ENCODE measurements at regions not wholly inside any gene's neighbourhood (a gene's known extent, or its start where the extent isn't known, plus 50 kb on each side); places are given as distances from the start of the nearest gene placed in this dataset.

- no peak overlapping the region for H3K27ac ChIP-seq (replicated peaks in 1 of 4)
- no peak overlapping the region for H3K4me3 ChIP-seq
- H3K36me3 ChIP-seq, result no peaks in the 10 kb centered on the region
- 80% methylated on average over 16 of the region's 39 CpGs for WGBS
- intact Hi-C loops (cut with DNase I), result no loop called here
- H3K27me3 ChIP-seq, result no peaks in the 10 kb centered on the region
- H3K4me1 ChIP-seq, result no peaks in the 10 kb centered on the region
- TF ChIP-seq POLR2AphosphoS5 (IDR thresholded peaks at IDR 0.05), result no peak
- TF ChIP-seq CTCF (IDR thresholded peaks at IDR 0.05), result no peak
- no peak for TF ChIP-seq EP300 (IDR thresholded peaks at IDR 0.05)
- TF ChIP-seq POLR2A (IDR thresholded peaks at IDR 0.05; ENCODE audit: low read depth), result no peak
- peaks cover 0 to 6% (median 0%) of the 10 kb centered on the region in 4 donors for H3K9me3 ChIP-seq
- peak; percentile 89 for DNase-seq (ENCODE audit: extremely low spot score)
These were observed 484.0 kb downstream of the SPATA31A7 start for GRCh38 chr9:61673664-61674381.

- H3K27ac ChIP-seq (replicated peaks in 1 of 4), result no peak overlapping the region
- H3K27me3 ChIP-seq, result no peaks in the 10 kb centered on the region
- intact Hi-C loops (cut with DNase I), result no loop called here
- H3K9me3 ChIP-seq, result peaks cover 0 to 6% (median 0%) of the 10 kb centered on the region in 4 donors
- TF ChIP-seq CTCF (IDR thresholded peaks at IDR 0.05) (no peak), POLR2AphosphoS5 (IDR thresholded peaks at IDR 0.05) (no peak), POLR2A (IDR thresholded peaks at IDR 0.05; ENCODE audit: low read depth) (no peak), EP300 (IDR thresholded peaks at IDR 0.05) (no peak)
- H3K4me3 ChIP-seq, result no peak overlapping the region
- 82% methylated on average over 17 of the region's 18 CpGs for WGBS
- no peaks in the 10 kb centered on the region for H3K4me1 ChIP-seq
- peak; percentile 74 for DNase-seq (ENCODE audit: extremely low spot score)
- H3K36me3 ChIP-seq, result no peaks in the 10 kb centered on the region
These were observed 484.6 kb downstream of the SPATA31A7 start for GRCh38 chr9:61674465-61674864.

GRCh38 chr9:61674882-61675281 lies 485.0 kb downstream of the SPATA31A7 start:
- no peak for TF ChIP-seq CTCF (IDR thresholded peaks at IDR 0.05)
- TF ChIP-seq POLR2AphosphoS5 (IDR thresholded peaks at IDR 0.05), result no peak
- TF ChIP-seq POLR2A (IDR thresholded peaks at IDR 0.05; ENCODE audit: low read depth), result no peak
- TF ChIP-seq EP300 (IDR thresholded peaks at IDR 0.05), result no peak
- Histone ChIP-seq H3K36me3 (no peaks in the 10 kb centered on the region), H3K9me3 (peaks cover 0 to 6% (median 0%) of the 10 kb centered on the region in 4 donors), H3K4me3 (no peak overlapping the region), H3K4me1 (no peaks in the 10 kb centered on the region), H3K27me3 (no peaks in the 10 kb centered on the region), H3K27ac (replicated peaks in 1 of 4) (no peak overlapping the region)
- intact Hi-C loops (cut with DNase I), result no loop called here
- no peak for DNase-seq (ENCODE audit: extremely low spot score)
- WGBS, result 87% methylated on average over 7 of the region's 7 CpGs

Small RNAs in the stretch of these regions (small RNA-seq; reads per million reads assigned to genes)
- 0 reads per million in 3 donors for gene RF00019
